ENCODE measurements at regions not wholly inside any gene's neighbourhood (a gene's known extent, or its start where the extent isn't known, plus 50 kb on each side); places are given as distances from the start of the nearest gene placed in this dataset.
"Not testable (repeated sequence)": the region's sequence is repeated elsewhere in the genome, so short reads cannot be mapped to it uniquely, and the experiment has no call there.

GRCh38 chr12:115806000-115806399 is 471.5 kb downstream of the MED13L start:
- DNase-seq: no peak

- DNase-seq: no peak
Measured at GRCh38 chr12:115802767-115803166, 474.7 kb downstream of the MED13L start.

GRCh38 chr12:115801871-115802270 is 475.6 kb downstream of the MED13L start:
- no peak for DNase-seq

GRCh38 chr12:115799610-115800009 is 477.9 kb downstream of the MED13L start:
- DNase-seq: no peak

- DNase-seq: no peak
Measured at GRCh38 chr12:115798309-115798917, 479.1 kb downstream of the MED13L start.

- DNase-seq: no peak
Measured at GRCh38 chr12:115794659-115795081, 482.8 kb downstream of the MED13L start.

- no peak for DNase-seq
Measured at GRCh38 chr12:115791331-115791730, 486.2 kb downstream of the MED13L start.

GRCh38 chr12:115790526-115790925 is 487.0 kb downstream of the MED13L start:
- DNase-seq: no peak

GRCh38 chr12:115786490-115786889 is 491.0 kb downstream of the MED13L start:
- DNase-seq: not testable (repeated sequence)

- no peak for DNase-seq
Measured at GRCh38 chr12:115785548-115785947, 491.9 kb downstream of the MED13L start.

- no peak for DNase-seq
Measured at GRCh38 chr12:115776399-115776798, 501.1 kb downstream of the MED13L start.

- DNase-seq: no peak
Measured at GRCh38 chr12:115774148-115774895, 503.2 kb downstream of the MED13L start.

GRCh38 chr12:115771601-115772000 is 505.9 kb downstream of the MED13L start:
- DNase-seq: no peak

GRCh38 chr12:115771065-115771464 is 506.4 kb downstream of the MED13L start:
- DNase-seq: no peak

- DNase-seq: no peak
Measured at GRCh38 chr12:115770643-115771042, 506.9 kb downstream of the MED13L start.

GRCh38 chr12:115767916-115768315 is 509.6 kb downstream of the MED13L start:
- no peak for DNase-seq

- no peak for DNase-seq
Measured at GRCh38 chr12:115763982-115764621, 513.4 kb downstream of the MED13L start.

GRCh38 chr12:115763376-115763775 is 514.1 kb downstream of the MED13L start:
- DNase-seq: no peak

- no peak for DNase-seq
Measured at GRCh38 chr12:115762936-115763335, 514.6 kb downstream of the MED13L start.

- no peak for DNase-seq
Measured at GRCh38 chr12:115761784-115762183, 515.7 kb downstream of the MED13L start.

- DNase-seq: no peak
Measured at GRCh38 chr12:115760231-115760630, 517.3 kb downstream of the MED13L start.

- no peak for DNase-seq
Measured at GRCh38 chr12:115758877-115759620, 518.4 kb downstream of the MED13L start.

GRCh38 chr12:115758183-115758582 is 519.3 kb downstream of the MED13L start:
- DNase-seq: no peak

Measured in NCI-H2227 treated with DMSO at 0.1 percent for 48 hours (cell line).